ENCODE measurements at regions not wholly inside any gene's neighbourhood (a gene's known extent, or its start where the extent isn't known, plus 50 kb on each side); places are given as distances from the start of the nearest gene placed in this dataset.
A peak's percentile ranks its signal among the peaks of the same experiment; 100 is the strongest.

DNA sequence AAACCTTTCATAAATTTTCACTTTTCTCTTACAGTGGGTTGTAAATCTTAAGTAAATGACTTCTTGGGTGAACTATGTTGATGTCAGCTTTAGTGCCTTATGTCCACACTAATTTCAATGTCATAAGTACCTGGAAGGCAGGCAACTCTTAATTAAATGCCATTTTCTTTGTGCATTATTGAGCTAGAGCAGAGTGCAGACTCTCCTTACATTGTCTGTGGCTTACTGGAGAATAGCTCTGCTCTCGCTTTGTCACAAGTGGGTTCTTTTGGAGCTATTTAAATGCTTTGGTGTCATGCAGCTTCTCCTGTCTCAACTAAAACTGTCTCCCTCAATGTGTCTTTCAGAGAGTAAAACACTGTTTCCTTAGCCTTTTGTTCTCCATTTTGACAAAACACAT lies 411.6 kb downstream of the STIM2 start:
- peak in 1 of 2 experiments; percentile 27 for DNase-seq

DNA sequence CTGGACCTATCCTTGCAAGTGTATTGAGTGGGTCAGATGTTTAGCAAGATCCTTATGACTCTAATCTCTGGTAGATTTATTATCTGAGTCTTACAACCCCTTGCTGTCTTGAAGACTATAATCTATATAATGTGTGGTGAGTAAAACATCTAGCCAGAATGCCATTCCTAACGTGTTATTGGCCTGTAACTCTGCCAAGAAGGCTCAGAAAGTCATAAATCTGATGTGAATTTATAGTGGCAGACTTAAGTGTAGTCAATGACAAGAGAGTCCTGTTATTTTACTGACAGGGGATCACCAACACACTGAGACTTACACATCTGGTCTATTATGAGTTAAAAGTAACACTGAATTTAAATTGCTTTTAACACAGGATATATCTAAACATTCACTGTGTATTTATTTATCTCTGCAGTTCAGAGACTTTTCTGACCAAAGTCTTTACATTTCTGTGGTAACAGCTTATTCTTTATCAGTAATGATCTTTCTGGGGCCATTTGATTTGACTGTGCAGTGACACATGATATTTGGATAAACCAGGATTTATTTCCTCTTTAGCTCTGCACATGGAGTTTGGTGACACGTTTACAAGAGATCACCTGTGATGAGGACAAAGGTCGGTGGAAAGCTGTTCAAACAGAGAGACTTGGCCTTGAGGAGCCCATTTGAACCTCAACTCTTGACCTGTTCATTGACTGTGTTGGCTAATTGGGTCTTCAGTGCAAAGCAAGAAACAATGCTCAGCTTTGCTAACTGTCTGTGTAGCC lies 415.8 kb downstream of the STIM2 start:
- peak in 1 of 2 experiments; percentile 38 for DNase-seq

GRCh38 chr4:27278615-27279375 lies 418.2 kb downstream of the STIM2 start:
- peak in 1 of 2 experiments; percentile 42 for DNase-seq

DNA sequence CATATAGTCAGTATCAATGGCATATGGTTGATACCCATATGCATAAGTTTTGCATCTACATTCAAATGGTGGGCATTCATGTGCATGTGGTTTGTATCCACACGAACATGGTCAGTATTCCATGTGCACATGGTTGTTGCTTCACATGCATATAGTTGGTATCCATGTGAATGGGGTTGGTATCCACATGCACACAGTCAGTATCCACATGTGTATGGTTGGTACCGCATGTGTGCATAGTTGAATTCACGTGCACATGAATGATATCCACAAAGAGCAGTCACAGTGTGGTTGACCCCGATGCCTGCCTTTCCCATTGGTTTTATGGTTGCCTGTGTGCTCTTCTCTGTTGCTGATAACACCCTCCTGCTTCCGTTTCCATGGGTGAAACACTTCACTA lies 427.9 kb downstream of the STIM2 start:
- no peak for DNase-seq

- no peak for DNase-seq
Observed at GRCh38 chr4:27289704-27290103, 429.1 kb downstream of the STIM2 start.

DNA sequence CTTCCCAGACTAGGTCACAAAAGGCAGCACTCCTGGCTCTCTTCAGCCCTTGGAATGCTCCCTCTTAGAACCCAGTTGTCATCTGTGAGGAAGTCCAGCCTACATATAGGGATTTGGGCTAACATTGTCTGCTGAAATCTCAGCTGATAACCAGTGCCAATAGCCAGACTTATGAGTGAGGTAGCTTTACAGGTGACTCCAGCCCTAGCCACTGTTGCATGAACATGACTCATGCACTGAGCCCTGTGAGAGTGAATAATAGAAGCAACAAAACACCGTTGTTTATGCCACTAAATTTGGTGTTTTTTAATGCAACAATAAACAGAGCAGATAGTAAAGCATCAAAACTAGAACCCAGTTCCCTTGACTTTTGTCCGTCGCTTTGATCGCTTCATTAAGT lies 433.2 kb downstream of the STIM2 start:
- no peak for DNase-seq

GRCh38 chr4:27304751-27305150 lies 444.1 kb downstream of the STIM2 start:
- DNase-seq, result no peak

GRCh38 chr4:27305246-27305645 lies 444.6 kb downstream of the STIM2 start:
- DNase-seq, result no peak

GRCh38 chr4:27308379-27308778 lies 447.7 kb downstream of the STIM2 start:
- DNase-seq, result no peak

DNA sequence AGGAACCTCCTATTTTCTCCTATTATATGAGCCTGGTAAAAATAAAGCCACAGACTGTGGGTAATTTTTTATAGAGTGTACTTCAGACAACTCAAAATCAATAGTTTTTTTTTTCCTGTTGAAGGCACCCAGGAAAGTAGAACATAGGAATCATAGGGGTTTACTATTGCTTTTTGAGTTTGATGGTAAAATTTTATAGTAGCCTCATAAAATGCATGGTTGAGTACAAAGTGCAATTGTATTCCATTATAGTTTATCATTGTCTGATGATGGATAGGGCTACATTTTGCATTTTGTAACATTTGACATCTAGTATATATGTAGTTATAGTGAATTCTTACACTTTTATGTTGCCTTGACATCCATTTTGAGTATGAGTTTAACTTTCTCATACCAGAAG lies 455.0 kb downstream of the STIM2 start:
- no peak for DNase-seq

- DNase-seq, result no peak
Observed at GRCh38 chr4:27316176-27316575, 455.5 kb downstream of the STIM2 start.

DNA sequence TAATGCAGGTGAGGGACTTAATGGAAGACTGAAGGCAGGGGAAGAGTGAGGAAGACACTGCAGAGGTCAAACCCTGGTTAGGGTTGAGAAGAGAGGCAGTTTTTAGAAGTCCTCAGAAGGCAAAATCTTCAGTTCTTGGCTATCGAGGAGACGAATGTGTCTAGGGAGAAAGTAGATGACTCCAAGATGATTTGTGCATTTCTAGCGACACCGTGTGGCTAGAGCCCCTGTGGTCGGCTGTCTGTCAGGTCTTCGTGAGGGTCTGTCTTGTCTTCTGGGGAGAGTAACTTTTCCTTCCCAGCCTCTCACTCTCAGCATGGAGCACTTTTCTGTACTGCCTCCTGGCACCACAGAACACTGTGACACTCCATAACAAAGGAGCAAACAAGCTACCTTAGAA lies 458.1 kb downstream of the STIM2 start:
- peak in 1 of 2 experiments; percentile 18 for DNase-seq

DNA sequence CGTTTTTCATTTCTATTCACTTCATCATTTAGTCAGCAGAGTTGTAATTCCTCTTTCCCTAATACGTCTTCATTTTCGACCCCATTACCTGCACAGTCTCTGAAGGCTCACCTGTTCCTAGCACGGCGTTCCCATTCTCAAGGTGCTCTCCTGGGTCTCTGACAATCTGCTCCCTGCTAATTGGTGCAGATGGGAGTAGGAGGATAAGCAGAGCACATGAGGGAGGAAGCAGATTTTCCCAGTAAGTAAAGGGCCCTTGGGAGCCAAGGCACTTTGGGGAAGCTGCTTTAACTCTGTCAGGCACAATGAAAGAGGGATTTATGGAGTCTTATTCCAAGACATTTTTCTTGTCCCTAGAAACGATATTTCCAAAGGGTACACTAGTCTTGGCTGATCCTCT lies 466.4 kb downstream of the STIM2 start:
- no peak for DNase-seq

DNA sequence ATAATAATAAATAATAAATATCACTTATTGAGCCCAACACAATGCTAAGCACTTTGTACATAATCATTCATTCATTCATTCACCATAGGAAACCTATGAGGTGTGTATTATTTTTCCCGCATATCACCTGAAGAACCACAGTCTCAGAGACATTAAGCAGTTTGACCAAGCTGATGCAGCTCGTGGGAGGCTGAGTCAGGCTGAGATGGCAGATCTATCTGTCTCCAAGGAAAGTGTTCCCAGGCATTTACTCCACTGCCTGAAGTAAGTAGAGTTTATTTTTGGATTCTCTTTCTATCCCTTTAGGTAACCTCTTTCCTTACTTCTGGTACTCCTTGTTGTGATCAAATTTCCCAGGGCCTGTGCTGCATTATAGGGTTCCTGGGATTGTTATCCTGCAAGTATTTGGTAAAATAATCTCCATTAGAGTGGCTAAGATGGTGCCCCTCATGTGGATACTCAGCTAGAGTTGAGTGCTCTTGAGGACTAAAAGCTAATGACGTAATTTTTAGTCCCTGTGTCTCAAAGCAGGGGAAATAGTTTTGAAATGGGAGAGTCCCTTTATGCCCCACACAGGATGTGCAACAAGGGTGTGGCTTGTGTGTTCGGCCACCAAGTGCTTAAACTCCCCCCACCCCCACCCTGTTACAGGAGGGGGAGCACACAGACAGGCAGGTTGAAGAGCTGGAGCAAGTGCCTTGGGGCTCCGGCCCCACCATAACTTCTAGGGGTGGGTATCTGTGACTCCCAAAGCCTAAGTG lies 467.0 kb downstream of the STIM2 start:
- DNase-seq, result no peak

GRCh38 chr4:27338530-27338929 lies 477.9 kb downstream of the STIM2 start:
- DNase-seq, result no peak

GRCh38 chr4:27343411-27343810 lies 482.8 kb downstream of the STIM2 start:
- DNase-seq, result no peak

DNA sequence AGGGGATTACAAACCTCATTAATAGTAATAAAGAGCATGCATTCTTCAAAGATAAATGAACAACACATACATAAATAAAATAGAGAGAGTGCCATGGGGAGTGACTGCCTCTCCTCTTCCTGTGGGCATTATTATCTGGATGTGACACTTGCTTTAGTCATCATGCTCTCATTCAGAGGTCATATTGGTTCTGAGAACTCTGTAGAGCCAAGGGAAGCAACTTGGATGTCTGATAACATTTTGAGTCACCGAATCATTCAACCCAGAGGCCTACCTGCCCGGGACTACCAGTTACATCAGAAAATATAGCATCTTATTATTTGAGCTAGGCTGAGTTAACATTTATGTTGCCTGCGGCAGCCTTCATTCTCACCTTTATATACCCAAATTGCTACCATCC lies 489.5 kb downstream of the STIM2 start:
- DNase-seq, result no peak

DNA sequence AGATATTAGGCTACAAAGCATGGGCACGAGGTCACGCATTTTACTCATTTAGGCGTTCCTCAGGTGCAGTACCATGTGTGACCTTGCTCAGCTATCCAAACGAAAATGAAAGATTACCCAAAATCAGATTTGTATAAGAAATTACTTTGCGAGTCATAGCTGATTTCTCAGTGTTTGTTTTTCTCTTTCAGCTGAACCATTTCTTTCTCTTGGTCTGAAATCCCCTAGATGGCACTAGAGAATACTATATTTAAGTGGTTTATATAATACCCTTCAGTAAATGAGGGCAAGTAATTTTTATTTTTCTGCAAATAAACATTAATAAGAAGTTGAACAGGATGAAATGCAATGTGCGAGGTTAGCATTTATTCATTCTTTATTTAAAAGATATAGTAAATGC lies 496.6 kb downstream of the STIM2 start:
- no peak for DNase-seq

- no peak for DNase-seq
Observed at GRCh38 chr4:27358269-27358668, 497.6 kb downstream of the STIM2 start.

GRCh38 chr4:27360131-27360530 lies 499.5 kb downstream of the STIM2 start:
- no peak for DNase-seq

- DNase-seq, result no peak
Observed at GRCh38 chr4:27360790-27361267, 500.2 kb downstream of the STIM2 start.

DNA sequence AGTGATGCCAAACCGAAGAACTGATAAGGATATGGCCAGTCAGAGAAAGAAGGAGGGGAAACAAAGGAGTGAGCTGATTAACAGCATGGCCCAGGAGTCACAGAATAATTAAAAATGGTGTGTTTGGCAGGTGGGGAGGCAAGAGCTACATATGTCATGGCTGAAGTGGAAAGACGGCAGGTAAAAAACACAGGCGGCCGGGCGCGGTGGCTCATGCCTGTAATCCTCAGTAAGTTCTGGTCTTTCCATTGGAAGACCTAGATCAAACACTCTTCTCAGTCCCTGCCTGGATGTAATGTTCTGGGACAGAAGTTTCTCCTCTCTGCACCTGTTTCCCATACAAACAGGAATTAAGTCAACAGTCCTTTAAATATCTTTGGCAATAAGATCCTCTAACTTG lies 503.9 kb downstream of the STIM2 start:
- no peak for DNase-seq

GRCh38 chr4:27366104-27366823 lies 505.6 kb downstream of the STIM2 start:
- DNase-seq, result no peak

All from NCI-H1930 (cell line).